DOHH2 (cell line): ENCODE measurements at regions not wholly inside any gene's neighbourhood (a gene's known extent, or its start where the extent isn't known, plus 50 kb on each side); places are given as distances from the start of the nearest gene placed in this dataset.

ENCODE experiments used
- H3F3A ChIP-seq: fragments of 200-600 bp; sonication (generic), shearing (Covaris generic); 2 replicates; pipeline ENCODE4 v1.6.0; 2016; ENCODE audit warnings: antibody characterized with exemption, mild to moderate bottlenecking; ENCODE audit not compliant: control insufficient read depth, insufficient read depth
- H3K27ac ChIP-seq: fragments of 200-600 bp; sonication (generic); 2 replicates; pipeline ENCODE4 v1.5.1; 2014; ENCODE audit warnings: low read depth, mild to moderate bottlenecking, low read length, moderate library complexity
- H3K27me3 ChIP-seq: fragments of 200-600 bp; sonication (generic); 2 replicates; pipeline ENCODE4 v1.6.1; 2014; ENCODE audit warnings: mild to moderate bottlenecking, low read length, mixed read lengths; ENCODE audit not compliant: control insufficient read depth
- H3K36me3 ChIP-seq: fragments of 200-600 bp; sonication (generic); 2 replicates; pipeline ENCODE4 v1.6.1; 2014; ENCODE audit warnings: mild to moderate bottlenecking, low read length, moderate library complexity, mixed read lengths; ENCODE audit not compliant: control insufficient read depth
- H3K4me1 ChIP-seq: fragments of 200-600 bp; sonication (generic); 2 replicates; pipeline ENCODE4 v1.6.1; 2014; ENCODE audit warnings: mild to moderate bottlenecking, low read length, mixed read lengths; ENCODE audit not compliant: control insufficient read depth
- H3K4me2 ChIP-seq: fragments of 200-600 bp; sonication (generic); 2 replicates; pipeline ENCODE4 v1.6.0; 2014; ENCODE audit warnings: mild to moderate bottlenecking, low read length, moderate library complexity
- H3K4me3 ChIP-seq: fragments of 200-600 bp; sonication (generic); 2 replicates; pipeline ENCODE4 v1.5.1; 2014; ENCODE audit warnings: mild to moderate bottlenecking, low read length, mixed read lengths
- H3K79me2 ChIP-seq: fragments of 200-600 bp; sonication (generic); 2 replicates; pipeline ENCODE4 v1.6.1; 2014; ENCODE audit warnings: mild to moderate bottlenecking, low read length, mixed read lengths; ENCODE audit not compliant: control insufficient read depth
- H3K9me2 ChIP-seq: fragments of 200-600 bp; sonication (generic); replicated peaks from 2 replicates; pipeline ENCODE4 v1.6.1; 2014; ENCODE audit warnings: mild to moderate bottlenecking, low read length, mixed read lengths; ENCODE audit not compliant: control insufficient read depth
- H3K9me3 ChIP-seq: fragments of 200-600 bp; sonication (generic); 2 replicates; pipeline ENCODE4 v1.6.1; 2014; ENCODE audit warnings: antibody characterized with exemption, low read length, mixed read lengths; ENCODE audit not compliant: control insufficient read depth, insufficient read depth
- H4K20me1 ChIP-seq: fragments of 200-600 bp; sonication (generic); 2 replicates; pipeline ENCODE4 v1.6.0; 2014; ENCODE audit warnings: low read depth, mild to moderate bottlenecking, antibody characterized with exemption, low read length, moderate library complexity; ENCODE audit not compliant: control insufficient read depth, insufficient read depth
- CTCF ChIP-seq: fragments of 200-600 bp; sonication (generic); IDR thresholded peaks from one replicate; pipeline ENCODE4 v1.5.1; 2014; ENCODE audit warnings: antibody characterized with exemption, mild to moderate bottlenecking, low read depth, low read length; ENCODE audit not compliant: poor library complexity, severe bottlenecking
- EZH2phosphoT487 ChIP-seq: fragments of 200-600 bp; sonication (generic); IDR thresholded peaks from 2 replicates; pipeline ENCODE4 v1.6.1; 2017; ENCODE audit warnings: borderline replicate concordance, mild to moderate bottlenecking, antibody characterized with exemption, low read length, moderate library complexity, mixed read lengths

GRCh38 chr10:133035952-133036351 is 51.8 kb upstream of the ADGRA1 start:
- H3K9me3 ChIP-seq, result peaks cover 3% of the 10 kb centered on the region; the same call in 1 of the 2 replicates
- no peaks in the 10 kb centered on the region for H3K9me2 ChIP-seq
- H3K27me3 ChIP-seq, result no peaks in the 10 kb centered on the region
- H3F3A ChIP-seq, result no peaks in the 10 kb centered on the region
- H3K36me3 ChIP-seq, result no peaks in the 10 kb centered on the region
- no peaks in the 10 kb centered on the region for H4K20me1 ChIP-seq
- H3K79me2 ChIP-seq, result no peaks in the 10 kb centered on the region
- H3K4me2 ChIP-seq, result no peak overlapping the region
- no peak overlapping the region for H3K4me3 ChIP-seq
- no peak overlapping the region for H3K27ac ChIP-seq
- H3K4me1 ChIP-seq, result no peaks in the 10 kb centered on the region
- TF ChIP-seq CTCF (no peak), EZH2phosphoT487 (no peak)

- TF ChIP-seq EZH2phosphoT487 (no peak), CTCF (no peak)
- Histone ChIP-seq H3K9me3 (peaks cover 3% of the 10 kb centered on the region; the same call in 1 of the 2 replicates), H3F3A (no peaks in the 10 kb centered on the region), H3K27ac (no peak overlapping the region), H3K4me1 (no peaks in the 10 kb centered on the region), H3K9me2 (no peaks in the 10 kb centered on the region), H3K4me2 (no peak overlapping the region), H3K36me3 (no peaks in the 10 kb centered on the region), H3K4me3 (no peak overlapping the region), H4K20me1 (no peaks in the 10 kb centered on the region), H3K79me2 (no peaks in the 10 kb centered on the region), H3K27me3 (no peaks in the 10 kb centered on the region)
These were observed 53.0 kb upstream of the ADGRA1 start for GRCh38 chr10:133034762-133035161.

- H3F3A ChIP-seq, result no peaks in the 10 kb centered on the region
These were observed 53.6 kb upstream of the ADGRA1 start for GRCh38 chr10:133034092-133034491.

More at GRCh38 chr10:133034092-133034491, 53.6 kb upstream of the ADGRA1 start:
- Histone ChIP-seq H3K27me3 (no peaks in the 10 kb centered on the region), H3K9me2 (no peaks in the 10 kb centered on the region), H3K27ac (no peak overlapping the region), H3K4me3 (no peak overlapping the region), H3K4me2 (no peak overlapping the region), H3K36me3 (no peaks in the 10 kb centered on the region), H4K20me1 (no peaks in the 10 kb centered on the region), H3K4me1 (no peaks in the 10 kb centered on the region), H3K79me2 (no peaks in the 10 kb centered on the region), H3K9me3 (peaks cover 3% of the 10 kb centered on the region; the same call in 1 of the 2 replicates)
- TF ChIP-seq EZH2phosphoT487, result no peak
- TF ChIP-seq CTCF, result no peak
